Lower leg skin (tissue), 3 donors: ENCODE measurements at regions not wholly inside any gene's neighbourhood (a gene's known extent, or its start where the extent isn't known, plus 50 kb on each side); places are given as distances from the start of the nearest gene placed in this dataset.

ENCODE experiments used
- POLR2A ChIP-seq, 2 donors: fragments of 450-650 bp; IDR thresholded peaks; one replicate each; pipeline ENCODE4 v1.6.1; 2016 to 2017; ENCODE audit warnings: antibody characterized with exemption in 2 of 2, mild to moderate bottlenecking in 1 of 2, moderate library complexity in 1 of 2
- TF ChIP-seq, protein P1 (sequence below), 3 donors: fragments of 450-650 bp; IDR thresholded peaks; one replicate each; pipeline ENCODE4 v1.5.1; 2016; ENCODE audit warnings: antibody characterized with exemption in 3 of 3, mild to moderate bottlenecking in 3 of 3, moderate library complexity in 2 of 3

DNA sequence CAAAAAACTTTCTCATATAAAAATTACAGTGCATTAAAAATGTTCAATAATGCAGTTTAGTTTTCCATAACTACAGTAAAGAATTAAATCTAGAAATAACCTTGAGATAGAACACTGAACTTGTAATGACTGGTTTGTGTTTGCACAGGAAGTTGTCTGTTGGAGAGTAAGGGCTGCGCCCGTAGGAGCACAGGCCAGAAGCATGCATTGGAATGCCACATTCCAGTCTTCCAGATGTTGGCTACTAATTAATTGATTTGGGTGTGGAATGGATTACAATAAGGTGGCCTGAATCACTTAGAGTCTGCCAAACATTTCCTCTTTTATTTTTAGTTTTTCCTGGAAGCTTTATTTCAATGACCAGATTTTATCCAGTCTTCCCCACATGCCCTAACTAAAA, 582.6 kb upstream of the MMS22L start:
- TF ChIP-seq, protein P1, sequence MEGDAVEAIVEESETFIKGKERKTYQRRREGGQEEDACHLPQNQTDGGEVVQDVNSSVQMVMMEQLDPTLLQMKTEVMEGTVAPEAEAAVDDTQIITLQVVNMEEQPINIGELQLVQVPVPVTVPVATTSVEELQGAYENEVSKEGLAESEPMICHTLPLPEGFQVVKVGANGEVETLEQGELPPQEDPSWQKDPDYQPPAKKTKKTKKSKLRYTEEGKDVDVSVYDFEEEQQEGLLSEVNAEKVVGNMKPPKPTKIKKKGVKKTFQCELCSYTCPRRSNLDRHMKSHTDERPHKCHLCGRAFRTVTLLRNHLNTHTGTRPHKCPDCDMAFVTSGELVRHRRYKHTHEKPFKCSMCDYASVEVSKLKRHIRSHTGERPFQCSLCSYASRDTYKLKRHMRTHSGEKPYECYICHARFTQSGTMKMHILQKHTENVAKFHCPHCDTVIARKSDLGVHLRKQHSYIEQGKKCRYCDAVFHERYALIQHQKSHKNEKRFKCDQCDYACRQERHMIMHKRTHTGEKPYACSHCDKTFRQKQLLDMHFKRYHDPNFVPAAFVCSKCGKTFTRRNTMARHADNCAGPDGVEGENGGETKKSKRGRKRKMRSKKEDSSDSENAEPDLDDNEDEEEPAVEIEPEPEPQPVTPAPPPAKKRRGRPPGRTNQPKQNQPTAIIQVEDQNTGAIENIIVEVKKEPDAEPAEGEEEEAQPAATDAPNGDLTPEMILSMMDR (IDR thresholded peaks at IDR 0.05) = no peak
- TF ChIP-seq POLR2A (IDR thresholded peaks at IDR 0.05) = no peak
